ENCODE measurements at regions not wholly inside any gene's neighbourhood (a gene's known extent, or its start where the extent isn't known, plus 50 kb on each side); places are given as distances from the start of the nearest gene placed in this dataset.

DNA sequence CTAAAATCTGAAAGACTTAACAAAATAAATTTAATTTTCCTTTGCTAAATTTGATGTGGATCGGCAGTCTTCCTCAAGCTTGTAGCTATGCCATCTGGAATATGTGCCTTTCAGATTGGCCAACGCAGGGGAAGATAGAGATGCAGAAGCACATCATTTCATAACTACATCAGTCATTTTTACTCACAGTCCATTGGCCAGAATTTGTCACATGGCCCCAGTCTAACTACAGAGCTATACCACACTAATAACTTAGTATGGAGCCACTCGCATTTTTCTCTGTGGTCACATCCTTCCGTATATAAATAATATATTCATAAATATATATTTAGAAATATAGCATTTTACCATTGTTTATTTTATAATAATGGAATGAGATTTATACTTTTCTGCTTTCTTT lies 59.0 kb upstream of the PRRX1 start:
- TF ChIP-seq ZFP41 (tag by site-specific recombination; IDR thresholded peaks at IDR 0.05; ENCODE audit: borderline replicate concordance) (no peak), ZNF76 (tag by site-specific recombination; IDR thresholded peaks at IDR 0.05; ENCODE audit: borderline replicate concordance, low read depth) (no peak), ZNF792 (tag by site-specific recombination; IDR thresholded peaks at IDR 0.05) (no peak), ZNF223 (tag by site-specific recombination; IDR thresholded peaks at IDR 0.05) (no peak), SP2 (tag by site-specific recombination; IDR thresholded peaks at IDR 0.05) (no peak), ZNF670 (tag by site-specific recombination; IDR thresholded peaks at IDR 0.05; ENCODE audit: low read depth) (no peak), ZNF544 (tag by site-specific recombination; IDR thresholded peaks at IDR 0.05) (no peak), RBAK (tag by site-specific recombination; IDR thresholded peaks at IDR 0.05) (no peak), ZNF473 (tag by site-specific recombination; IDR thresholded peaks at IDR 0.05) (no peak)
- TF ChIP-seq, protein P1, sequence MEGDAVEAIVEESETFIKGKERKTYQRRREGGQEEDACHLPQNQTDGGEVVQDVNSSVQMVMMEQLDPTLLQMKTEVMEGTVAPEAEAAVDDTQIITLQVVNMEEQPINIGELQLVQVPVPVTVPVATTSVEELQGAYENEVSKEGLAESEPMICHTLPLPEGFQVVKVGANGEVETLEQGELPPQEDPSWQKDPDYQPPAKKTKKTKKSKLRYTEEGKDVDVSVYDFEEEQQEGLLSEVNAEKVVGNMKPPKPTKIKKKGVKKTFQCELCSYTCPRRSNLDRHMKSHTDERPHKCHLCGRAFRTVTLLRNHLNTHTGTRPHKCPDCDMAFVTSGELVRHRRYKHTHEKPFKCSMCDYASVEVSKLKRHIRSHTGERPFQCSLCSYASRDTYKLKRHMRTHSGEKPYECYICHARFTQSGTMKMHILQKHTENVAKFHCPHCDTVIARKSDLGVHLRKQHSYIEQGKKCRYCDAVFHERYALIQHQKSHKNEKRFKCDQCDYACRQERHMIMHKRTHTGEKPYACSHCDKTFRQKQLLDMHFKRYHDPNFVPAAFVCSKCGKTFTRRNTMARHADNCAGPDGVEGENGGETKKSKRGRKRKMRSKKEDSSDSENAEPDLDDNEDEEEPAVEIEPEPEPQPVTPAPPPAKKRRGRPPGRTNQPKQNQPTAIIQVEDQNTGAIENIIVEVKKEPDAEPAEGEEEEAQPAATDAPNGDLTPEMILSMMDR (tag by site-specific recombination; IDR thresholded peaks at IDR 0.05): no peak
- TF ChIP-seq, protein P2, sequence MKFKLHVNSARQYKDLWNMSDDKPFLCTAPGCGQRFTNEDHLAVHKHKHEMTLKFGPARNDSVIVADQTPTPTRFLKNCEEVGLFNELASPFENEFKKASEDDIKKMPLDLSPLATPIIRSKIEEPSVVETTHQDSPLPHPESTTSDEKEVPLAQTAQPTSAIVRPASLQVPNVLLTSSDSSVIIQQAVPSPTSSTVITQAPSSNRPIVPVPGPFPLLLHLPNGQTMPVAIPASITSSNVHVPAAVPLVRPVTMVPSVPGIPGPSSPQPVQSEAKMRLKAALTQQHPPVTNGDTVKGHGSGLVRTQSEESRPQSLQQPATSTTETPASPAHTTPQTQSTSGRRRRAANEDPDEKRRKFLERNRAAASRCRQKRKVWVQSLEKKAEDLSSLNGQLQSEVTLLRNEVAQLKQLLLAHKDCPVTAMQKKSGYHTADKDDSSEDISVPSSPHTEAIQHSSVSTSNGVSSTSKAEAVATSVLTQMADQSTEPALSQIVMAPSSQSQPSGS (tag by site-specific recombination; IDR thresholded peaks at IDR 0.05; ENCODE audit: low read depth): no peak
- TF ChIP-seq, protein P3, sequence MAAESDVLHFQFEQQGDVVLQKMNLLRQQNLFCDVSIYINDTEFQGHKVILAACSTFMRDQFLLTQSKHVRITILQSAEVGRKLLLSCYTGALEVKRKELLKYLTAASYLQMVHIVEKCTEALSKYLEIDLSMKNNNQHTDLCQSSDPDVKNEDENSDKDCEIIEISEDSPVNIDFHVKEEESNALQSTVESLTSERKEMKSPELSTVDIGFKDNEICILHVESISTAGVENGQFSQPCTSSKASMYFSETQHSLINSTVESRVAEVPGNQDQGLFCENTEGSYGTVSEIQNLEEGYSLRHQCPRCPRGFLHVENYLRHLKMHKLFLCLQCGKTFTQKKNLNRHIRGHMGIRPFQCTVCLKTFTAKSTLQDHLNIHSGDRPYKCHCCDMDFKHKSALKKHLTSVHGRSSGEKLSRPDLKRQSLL (tag by site-specific recombination; IDR thresholded peaks at IDR 0.05): no peak
- TF ChIP-seq, protein P4, sequence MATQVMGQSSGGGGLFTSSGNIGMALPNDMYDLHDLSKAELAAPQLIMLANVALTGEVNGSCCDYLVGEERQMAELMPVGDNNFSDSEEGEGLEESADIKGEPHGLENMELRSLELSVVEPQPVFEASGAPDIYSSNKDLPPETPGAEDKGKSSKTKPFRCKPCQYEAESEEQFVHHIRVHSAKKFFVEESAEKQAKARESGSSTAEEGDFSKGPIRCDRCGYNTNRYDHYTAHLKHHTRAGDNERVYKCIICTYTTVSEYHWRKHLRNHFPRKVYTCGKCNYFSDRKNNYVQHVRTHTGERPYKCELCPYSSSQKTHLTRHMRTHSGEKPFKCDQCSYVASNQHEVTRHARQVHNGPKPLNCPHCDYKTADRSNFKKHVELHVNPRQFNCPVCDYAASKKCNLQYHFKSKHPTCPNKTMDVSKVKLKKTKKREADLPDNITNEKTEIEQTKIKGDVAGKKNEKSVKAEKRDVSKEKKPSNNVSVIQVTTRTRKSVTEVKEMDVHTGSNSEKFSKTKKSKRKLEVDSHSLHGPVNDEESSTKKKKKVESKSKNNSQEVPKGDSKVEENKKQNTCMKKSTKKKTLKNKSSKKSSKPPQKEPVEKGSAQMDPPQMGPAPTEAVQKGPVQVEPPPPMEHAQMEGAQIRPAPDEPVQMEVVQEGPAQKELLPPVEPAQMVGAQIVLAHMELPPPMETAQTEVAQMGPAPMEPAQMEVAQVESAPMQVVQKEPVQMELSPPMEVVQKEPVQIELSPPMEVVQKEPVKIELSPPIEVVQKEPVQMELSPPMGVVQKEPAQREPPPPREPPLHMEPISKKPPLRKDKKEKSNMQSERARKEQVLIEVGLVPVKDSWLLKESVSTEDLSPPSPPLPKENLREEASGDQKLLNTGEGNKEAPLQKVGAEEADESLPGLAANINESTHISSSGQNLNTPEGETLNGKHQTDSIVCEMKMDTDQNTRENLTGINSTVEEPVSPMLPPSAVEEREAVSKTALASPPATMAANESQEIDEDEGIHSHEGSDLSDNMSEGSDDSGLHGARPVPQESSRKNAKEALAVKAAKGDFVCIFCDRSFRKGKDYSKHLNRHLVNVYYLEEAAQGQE (tag by site-specific recombination; IDR thresholded peaks at IDR 0.05): no peak

All from HEK293 (cell line).